Right ventricle myocardium inferior (tissue), 1 donor: ENCODE measurements at regions not wholly inside any gene's neighbourhood (a gene's known extent, or its start where the extent isn't known, plus 50 kb on each side); places are given as distances from the start of the nearest gene placed in this dataset.

Source experiments
- ATAC-seq: fragments of 200-7000 bp; cut with Tn5 transposase; one replicate; pipeline ENCODE4 v1.9.1; 2020; ENCODE audit warnings: mild to moderate bottlenecking, moderate library complexity
- DNase-seq: peaks from one replicate; pipeline ENCODE4 v3.0.0; 2021; ENCODE audit errors: missing footprints
- intact Hi-C: fragments of 100-400 bp; cut with DNase I; formaldehyde crosslinking; loops from one replicate; pipeline ENCODE4 v1.11.0; 2022
- donor health status: DM: no; HTN: yes; CAD: no; lungs with severe emphysema.

DNA sequence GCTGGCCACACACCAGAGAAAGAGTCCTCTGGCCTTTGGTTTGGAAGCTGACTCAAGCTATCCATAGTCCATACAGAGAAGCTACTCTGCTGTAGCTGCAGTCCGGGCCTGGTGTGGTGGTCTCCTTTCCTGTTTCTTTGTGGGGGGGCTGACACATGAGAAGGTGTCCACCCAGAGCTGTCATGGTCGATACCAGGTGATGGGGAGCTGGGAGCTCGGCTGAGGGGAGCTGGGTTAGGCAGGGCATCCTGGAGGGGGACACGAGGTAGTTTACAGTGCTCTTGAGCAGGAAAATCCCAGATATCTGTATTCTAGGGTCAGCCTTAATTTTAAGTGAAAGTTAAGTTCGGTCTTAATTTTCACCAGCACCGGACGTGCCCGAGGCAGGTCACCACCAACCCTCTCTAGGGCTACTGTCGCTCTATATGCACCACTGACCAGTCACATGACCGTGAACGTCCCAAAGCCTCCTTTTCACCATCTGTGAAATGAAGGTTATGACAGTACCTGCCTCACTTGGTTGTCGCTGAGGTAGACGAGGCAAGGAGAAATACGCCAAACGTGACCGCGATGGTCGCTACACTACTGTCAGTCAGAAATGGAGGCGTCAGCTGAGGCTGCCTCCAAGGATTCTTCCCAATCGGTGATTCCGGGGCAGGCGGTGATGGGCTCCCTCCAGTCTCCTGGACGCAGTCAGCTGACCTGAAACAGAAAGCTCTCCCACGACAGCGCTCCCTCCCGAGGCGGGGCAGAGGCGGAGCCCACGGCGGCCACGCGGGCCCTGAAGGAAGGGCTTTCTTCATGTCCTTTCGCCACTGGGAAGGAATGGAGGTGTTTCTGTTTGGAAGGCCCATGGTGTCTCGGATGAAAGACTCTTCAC lies 69.4 kb upstream of the SHH start:
- no peak for DNase-seq
- intact Hi-C loops, result no loop called here
- ATAC-seq, result no peak

GRCh38 chr7:155880721-155881120 lies 68.5 kb upstream of the SHH start:
- intact Hi-C loops, result no loop called here
- DNase-seq, result no peak
- ATAC-seq, result no peak

DNA sequence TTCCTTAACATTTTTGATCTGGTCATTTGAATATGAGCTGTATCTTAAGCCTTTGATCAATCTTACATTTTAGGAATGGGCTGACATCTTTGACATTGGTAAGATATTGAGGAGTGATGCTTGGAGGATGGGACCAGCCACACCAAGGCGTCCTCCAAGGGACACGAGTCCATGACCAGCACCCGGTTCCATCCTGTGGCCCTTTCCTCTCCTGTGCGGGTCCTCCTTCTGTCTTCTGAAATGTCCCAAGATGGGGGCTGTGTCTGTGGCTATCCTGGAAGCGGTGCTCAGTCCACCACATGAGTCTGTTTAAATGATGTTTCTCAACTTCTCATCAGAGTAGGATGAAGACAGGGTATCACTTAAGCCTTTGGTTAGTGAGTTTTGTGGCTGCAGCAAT lies 67.3 kb upstream of the SHH start:
- no peak for DNase-seq
- intact Hi-C loops, result no loop called here
- no peak for ATAC-seq

GRCh38 chr7:155878674-155879073 lies 66.4 kb upstream of the SHH start:
- ATAC-seq, result no peak
- no peak for DNase-seq
- intact Hi-C loops, result no loop called here

GRCh38 chr7:155878250-155878649 lies 66.0 kb upstream of the SHH start:
- intact Hi-C loops, result no loop called here
- no peak for DNase-seq
- ATAC-seq, result no peak

GRCh38 chr7:155877167-155877566 lies 64.9 kb upstream of the SHH start:
- intact Hi-C loops, result no loop called here
- ATAC-seq, result no peak
- no peak for DNase-seq

- no peak for ATAC-seq
- no peak for DNase-seq
- intact Hi-C loops, result no loop called here
These were observed 62.1 kb upstream of the SHH start for GRCh38 chr7:155874411-155874810.

- no peak for DNase-seq
- no peak for ATAC-seq
- intact Hi-C loops, result no loop called here
These were observed 61.7 kb upstream of the SHH start for GRCh38 chr7:155874010-155874409.

DNA sequence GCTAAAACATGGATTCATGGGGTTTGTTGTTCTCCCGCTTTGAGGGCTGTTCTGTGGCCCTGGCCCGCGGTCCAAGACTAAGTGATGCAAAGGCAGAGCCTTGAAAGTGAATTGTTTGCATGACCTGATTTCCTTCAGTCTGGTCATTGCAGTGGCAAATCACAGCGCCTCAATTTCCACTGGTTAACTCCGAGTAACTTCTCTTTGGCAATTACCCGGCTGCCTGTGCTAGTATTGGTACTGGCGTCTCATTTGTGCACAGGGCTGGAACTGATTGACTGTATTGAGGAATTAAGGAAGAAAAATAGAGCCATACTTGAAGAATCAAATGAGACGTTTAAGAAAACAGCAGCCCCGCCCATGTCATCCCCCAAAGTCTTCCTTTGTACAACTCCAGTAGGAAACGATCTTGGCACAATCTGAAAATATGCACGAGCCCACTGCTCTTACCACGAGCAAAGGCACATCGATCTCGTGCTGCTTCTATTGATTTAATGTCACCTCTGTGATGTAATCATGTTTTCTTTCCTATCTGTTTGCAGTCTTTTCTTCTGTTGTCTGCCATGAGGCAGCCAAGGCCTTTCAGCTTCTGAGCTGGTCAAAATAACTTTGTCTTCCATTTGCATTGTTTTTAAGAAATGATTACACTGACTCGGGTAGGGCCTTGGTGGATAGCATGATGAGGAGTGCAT lies 60.6 kb upstream of the SHH start:
- ATAC-seq (no peak), DNase-seq (no peak)

DNA sequence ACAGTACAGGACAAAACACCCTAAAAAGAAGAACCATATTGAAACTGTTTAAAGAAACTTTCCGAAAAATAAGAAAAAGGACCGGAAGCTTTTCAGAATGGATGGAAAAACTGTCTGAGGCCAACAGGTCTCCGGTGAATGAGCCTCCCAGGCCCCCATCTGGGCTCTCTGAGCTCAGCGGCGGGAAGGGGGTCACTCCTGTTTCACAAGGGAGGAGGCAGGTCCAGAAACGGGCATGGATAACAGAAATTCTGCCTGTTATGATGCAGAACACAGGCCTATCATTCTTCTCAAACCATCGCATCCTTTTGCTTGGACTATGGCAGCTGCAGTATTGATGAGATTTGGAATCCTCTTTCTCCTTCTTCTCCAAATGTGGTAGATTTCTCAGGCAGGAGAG lies 58.9 kb upstream of the SHH start:
- DNase-seq (no peak), ATAC-seq (no peak)
- intact Hi-C loops, result no loop called here

More for the DNA sequence above, 60.6 kb upstream of the SHH start:
- intact Hi-C loops, result no loop called here

DNA sequence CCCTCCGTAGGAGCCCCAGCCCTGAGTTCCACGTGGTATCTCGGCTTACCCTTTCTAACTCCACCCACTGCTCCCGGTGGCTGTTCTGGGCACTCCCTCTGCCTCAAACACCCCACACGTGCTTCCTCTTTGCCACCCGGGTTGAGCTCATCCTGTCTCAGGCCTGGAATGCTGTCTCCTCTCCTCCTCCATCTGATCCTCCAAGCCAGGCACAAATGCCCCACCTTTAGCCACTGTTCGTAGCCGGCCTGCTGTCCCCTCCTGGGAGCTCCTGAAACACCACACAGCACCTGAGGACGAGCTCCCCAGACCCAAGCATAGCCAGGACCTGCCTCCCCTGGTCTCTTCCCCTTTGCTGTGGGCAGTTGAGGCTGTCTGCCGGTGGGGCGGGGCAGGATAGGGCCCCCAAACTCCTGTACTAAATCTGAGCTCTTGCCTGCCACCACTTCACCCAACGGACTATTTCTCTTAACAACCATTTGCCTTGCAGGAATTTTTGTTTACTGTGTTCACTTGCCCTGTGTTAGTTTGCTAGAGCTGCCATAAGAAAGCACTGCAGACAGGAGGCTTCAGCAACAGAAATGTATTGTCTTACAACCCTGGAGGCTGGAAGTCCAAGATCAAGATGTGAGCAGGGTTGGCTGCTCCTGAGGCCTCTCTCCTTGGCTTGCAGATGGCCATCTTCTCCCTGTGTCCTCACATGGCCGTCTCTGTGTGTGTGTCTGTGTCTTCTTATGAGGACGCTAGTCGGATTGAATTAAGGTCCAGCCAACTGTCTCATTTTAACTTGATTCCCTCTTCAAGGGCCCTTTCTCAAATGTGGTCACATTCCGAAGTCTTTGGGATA lies 58.3 kb upstream of the SHH start:
- DNase-seq (no peak), ATAC-seq (no peak)
- intact Hi-C loops, result no loop called here

- ATAC-seq (no peak), DNase-seq (no peak)
- intact Hi-C loops, result no loop called here
These were observed 57.5 kb upstream of the SHH start for GRCh38 chr7:155869784-155870076.

DNA sequence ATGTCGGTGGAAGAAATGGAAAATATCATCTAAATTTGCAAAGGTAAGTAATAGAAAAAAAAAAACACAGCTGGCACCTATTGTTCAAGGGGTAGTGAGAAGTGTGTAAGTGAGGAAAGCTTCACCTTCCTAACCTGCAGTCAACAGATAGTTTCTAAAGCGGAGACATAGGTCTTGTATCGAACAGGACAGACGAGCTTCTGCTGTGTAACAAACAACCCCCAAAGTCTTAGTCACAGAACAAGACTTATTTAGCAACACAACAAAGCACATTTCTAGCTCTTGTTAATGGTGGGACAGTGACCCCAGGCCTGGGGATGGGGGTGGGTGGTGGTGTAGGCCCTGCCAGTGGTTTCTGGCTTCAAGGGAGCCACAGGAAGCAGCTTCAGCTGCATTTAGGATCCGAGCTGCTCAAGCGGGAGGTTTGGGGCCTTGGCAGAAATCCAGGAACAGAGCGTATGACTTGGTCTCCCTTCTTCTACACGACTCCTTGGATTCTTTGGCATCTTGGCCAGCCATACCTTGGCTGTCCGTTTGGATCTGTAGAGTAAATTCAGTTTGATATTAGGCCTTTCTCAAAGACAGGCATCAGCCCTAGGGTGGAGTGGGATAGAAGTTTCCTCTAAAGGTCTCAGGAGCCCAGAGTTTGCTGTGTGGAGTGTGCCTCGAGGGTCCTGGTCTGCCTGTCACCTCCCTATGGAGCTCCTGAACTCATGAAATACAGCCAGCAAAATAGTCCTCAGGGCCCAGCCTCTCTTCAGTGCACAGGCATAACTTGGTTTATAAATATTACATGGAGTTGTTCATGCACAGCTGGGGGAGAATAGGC lies 56.9 kb upstream of the SHH start:
- ATAC-seq, result no peak
- no peak for DNase-seq
- intact Hi-C loops, result no loop called here

- DNase-seq (no peak), ATAC-seq (no peak)
- intact Hi-C loops, result no loop called here
These were observed 55.6 kb upstream of the SHH start for GRCh38 chr7:155867734-155868400.

GRCh38 chr7:155867280-155867679 lies 55.0 kb upstream of the SHH start:
- intact Hi-C loops, result no loop called here
- ATAC-seq (no peak), DNase-seq (no peak)

DNA sequence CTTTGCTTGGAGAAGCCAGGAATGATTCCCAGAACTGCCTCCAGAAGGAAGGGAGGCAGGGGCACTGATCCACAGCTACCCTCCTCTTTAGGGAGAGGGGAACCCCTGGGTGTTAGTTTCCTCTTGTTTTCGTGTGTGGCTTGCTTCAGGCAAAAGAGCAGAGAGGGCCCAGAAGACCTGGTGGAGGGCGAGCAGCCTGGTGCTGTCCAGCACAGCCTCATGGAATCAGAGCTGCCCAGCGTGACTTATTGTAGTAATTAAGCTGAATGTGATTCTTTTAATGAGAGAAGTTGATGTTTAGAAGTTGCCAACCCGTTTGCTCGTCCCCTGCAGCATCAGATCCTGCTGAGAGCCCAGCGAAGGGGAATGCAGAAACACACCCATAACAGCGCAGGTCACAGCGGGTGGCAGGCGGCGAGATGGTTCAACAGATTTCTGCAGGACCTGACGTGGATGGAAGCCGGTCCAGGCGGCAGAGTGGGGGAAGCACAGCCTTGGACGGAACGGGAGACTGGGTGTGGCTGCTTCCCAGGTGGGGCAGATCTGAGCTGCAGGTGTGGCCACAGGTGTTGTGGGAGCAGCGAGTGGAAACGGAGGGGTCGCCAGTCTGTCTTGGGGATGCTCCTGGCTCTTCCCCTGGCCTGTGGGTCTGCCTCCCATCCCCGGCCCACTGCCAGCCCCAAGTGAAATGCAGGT lies 53.7 kb upstream of the SHH start:
- ATAC-seq (no peak), DNase-seq (no peak)
- intact Hi-C loops, result no loop called here

DNA sequence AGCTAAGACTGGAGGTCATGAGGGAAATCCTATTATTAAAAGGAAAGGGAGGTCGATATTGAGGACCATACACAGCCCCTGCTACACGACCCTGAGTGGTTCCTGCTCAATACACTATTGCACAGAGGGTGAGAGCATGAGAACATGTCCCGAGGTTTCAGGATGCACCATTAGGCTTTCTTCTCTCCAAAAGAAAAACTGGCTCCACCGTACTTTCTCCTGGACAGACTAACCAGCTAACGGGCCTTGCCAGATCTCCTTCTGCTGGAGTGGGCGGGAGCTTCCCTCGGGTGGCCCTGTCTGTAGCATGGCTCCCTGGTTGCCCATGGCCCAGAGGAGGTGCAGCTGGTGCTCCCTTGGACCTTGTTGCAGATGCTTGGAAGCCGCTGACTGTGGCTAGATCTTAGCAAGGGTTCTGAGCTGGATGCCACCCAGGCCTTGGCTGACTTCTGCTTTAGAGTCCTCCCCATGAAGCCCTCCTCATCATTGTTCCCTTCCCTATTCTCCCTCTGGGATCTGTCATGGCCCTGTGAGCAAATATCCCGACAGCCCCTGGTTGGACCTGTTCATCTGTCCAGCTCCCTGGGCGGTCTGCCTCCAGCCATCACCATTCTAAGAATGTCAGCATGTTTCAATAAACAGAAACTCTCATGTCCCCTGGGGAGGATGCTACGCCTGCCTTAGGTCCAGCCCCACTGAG lies 52.9 kb upstream of the SHH start:
- intact Hi-C loops, result no loop called here
- ATAC-seq (no peak), DNase-seq (no peak)
